Smooth muscle cell (in vitro differentiated cells): ENCODE measurements at regions not wholly inside any gene's neighbourhood (a gene's known extent, or its start where the extent isn't known, plus 50 kb on each side); places are given as distances from the start of the nearest gene placed in this dataset.

Source experiments
- DNase-seq: peaks from one replicate; lab custom pipeline; 2025; ENCODE audit not compliant: unreplicated experiment; lab: John Stamatoyannopoulos, UW
- H2AFZ ChIP-seq: fragments of 200-600 bp; sonication (generic); 2 replicates; pipeline ENCODE4 v1.6.0; 2016; ENCODE audit warnings: antibody characterized with exemption, low read depth, mild to moderate bottlenecking
- H3F3A ChIP-seq: fragments of 200-600 bp; sonication (generic); 2 replicates; pipeline ENCODE4 v1.6.0; 2017; ENCODE audit warnings: antibody characterized with exemption, low read depth
- H3K27ac ChIP-seq: fragments of 200-600 bp; sonication (generic); 2 replicates; pipeline ENCODE4 v1.5.1; 2016; ENCODE audit warnings: low read depth, mild to moderate bottlenecking
- H3K27me3 ChIP-seq: fragments of 200-600 bp; sonication (generic); 2 replicates; pipeline ENCODE4 v1.6.1; 2016; ENCODE audit warnings: low read depth, mild to moderate bottlenecking
- H3K36me3 ChIP-seq: fragments of 200-600 bp; sonication (generic); 2 replicates; pipeline ENCODE4 v1.5.1; 2016; ENCODE audit warnings: low read depth
- H3K4me1 ChIP-seq: fragments of 200-600 bp; sonication (generic); 2 replicates; pipeline ENCODE4 v1.5.1; 2016; ENCODE audit warnings: low read depth
- H3K4me2 ChIP-seq: fragments of 200-600 bp; sonication (generic); 2 replicates; pipeline ENCODE4 v1.6.0; 2016; ENCODE audit warnings: mild to moderate bottlenecking
- H3K4me3 ChIP-seq: fragments of 200-600 bp; sonication (generic); 2 replicates; pipeline ENCODE4 v1.5.1; 2016; ENCODE audit warnings: mild to moderate bottlenecking
- H3K79me2 ChIP-seq: fragments of 200-600 bp; sonication (generic); 2 replicates; pipeline ENCODE4 v1.6.0; 2016; ENCODE audit warnings: low read depth, mild to moderate bottlenecking
- H3K9ac ChIP-seq: fragments of 200-600 bp; sonication (generic); 2 replicates; pipeline ENCODE4 v1.6.0; 2016; ENCODE audit warnings: low read depth
- H3K9me3 ChIP-seq: fragments of 200-600 bp; sonication (generic); replicated peaks from 2 replicates; pipeline ENCODE4 v1.5.1; 2016; ENCODE audit warnings: low read depth
- H4K20me1 ChIP-seq: fragments of 200-600 bp; sonication (generic); 2 replicates; pipeline ENCODE4 v1.6.0; 2016; ENCODE audit warnings: low read depth
- CTCF ChIP-seq: fragments of 200-600 bp; sonication (generic); IDR thresholded peaks from 2 replicates; pipeline ENCODE4 v1.5.1; 2017; ENCODE audit warnings: borderline replicate concordance, mild to moderate bottlenecking, antibody characterized with exemption; ENCODE audit not compliant: insufficient read depth, poor library complexity, severe bottlenecking
- whole genome bisulfite sequencing: methylation state at CpG from one replicate; pipeline ENCODE4 v1.1.7; 2016; ENCODE audit warnings: low lambda C conversion rate; 5-methylcytosine and 5-hydroxymethylcytosine counted together

GRCh38 chr15:25501828-25502446 is 63.1 kb upstream of the UBE3A start:
- no peak for DNase-seq
- Histone ChIP-seq H3K4me3 (no peak overlapping the region), H3K9me3 (no peaks in the 10 kb centered on the region)

GRCh38 chr15:25498835-25499234 is 60.0 kb upstream of the UBE3A start:
- H3K4me3 ChIP-seq, result no peak overlapping the region
- H3F3A ChIP-seq, result no peaks in the 10 kb centered on the region
- no peaks in the 10 kb centered on the region for H3K4me1 ChIP-seq
- 96% methylated on average over 5 of the region's 5 CpGs for WGBS
- no peaks in the 10 kb centered on the region for H3K27me3 ChIP-seq
- H3K9me3 ChIP-seq, result no peaks in the 10 kb centered on the region
- no peak overlapping the region for H3K4me2 ChIP-seq
- H4K20me1 ChIP-seq, result no peaks in the 10 kb centered on the region
- H3K27ac ChIP-seq, result no peak overlapping the region
- H2AFZ ChIP-seq, result no peak overlapping the region
- TF ChIP-seq CTCF, result no peak
- no peaks in the 10 kb centered on the region for H3K36me3 ChIP-seq
- no peak overlapping the region for H3K9ac ChIP-seq
- DNase-seq, result no peak
- H3K79me2 ChIP-seq, result no peaks in the 10 kb centered on the region

More at GRCh38 chr15:25501828-25502446, 63.1 kb upstream of the UBE3A start:
- H3K79me2 ChIP-seq, result no peaks in the 10 kb centered on the region
- no peaks in the 10 kb centered on the region for H4K20me1 ChIP-seq
- TF ChIP-seq CTCF, result peak; percentile 72
- H3F3A ChIP-seq, result no peaks in the 10 kb centered on the region
- H3K36me3 ChIP-seq, result no peaks in the 10 kb centered on the region
- no peak overlapping the region for H3K27ac ChIP-seq
- H3K4me1 ChIP-seq, result no peaks in the 10 kb centered on the region
- no peak overlapping the region for H3K4me2 ChIP-seq
- 31% methylated on average over 5 of the region's 5 CpGs for WGBS
- H3K27me3 ChIP-seq, result no peaks in the 10 kb centered on the region
- no peak overlapping the region for H2AFZ ChIP-seq
- no peak overlapping the region for H3K9ac ChIP-seq

- H3K27ac ChIP-seq, result no peak overlapping the region
- TF ChIP-seq CTCF, result no peak
- H3K79me2 ChIP-seq, result no peaks in the 10 kb centered on the region
- no peak overlapping the region for H3K4me2 ChIP-seq
- no peak overlapping the region for H3K9ac ChIP-seq
- DNase-seq, result no peak
- H3K4me3 ChIP-seq, result no peak overlapping the region
- H3K36me3 ChIP-seq, result no peaks in the 10 kb centered on the region
- H2AFZ ChIP-seq, result no peak overlapping the region
- WGBS, result 75% methylated on average over 3 of the region's 3 CpGs
- no peaks in the 10 kb centered on the region for H3K4me1 ChIP-seq
- H3F3A ChIP-seq, result no peaks in the 10 kb centered on the region
- H4K20me1 ChIP-seq, result no peaks in the 10 kb centered on the region
- H3K9me3 ChIP-seq, result no peaks in the 10 kb centered on the region
- H3K27me3 ChIP-seq, result no peaks in the 10 kb centered on the region
Observed at GRCh38 chr15:25497934-25498333, 59.1 kb upstream of the UBE3A start.

GRCh38 chr15:25493823-25494526 is 55.2 kb upstream of the UBE3A start:
- H3F3A ChIP-seq, result no peaks in the 10 kb centered on the region
- TF ChIP-seq CTCF, result no peak
- no peaks in the 10 kb centered on the region for H3K79me2 ChIP-seq
- no peak overlapping the region for H3K9ac ChIP-seq
- no peaks in the 10 kb centered on the region for H3K36me3 ChIP-seq
- H3K27me3 ChIP-seq, result no peaks in the 10 kb centered on the region
- H4K20me1 ChIP-seq, result no peaks in the 10 kb centered on the region
- no peak overlapping the region for H3K4me2 ChIP-seq
- 83% methylated on average over 2 of the region's 2 CpGs for WGBS
- DNase-seq, result no peak
- no peak overlapping the region for H3K4me3 ChIP-seq
- H3K9me3 ChIP-seq, result peaks cover 4% of the 10 kb centered on the region
- H3K27ac ChIP-seq, result no peak overlapping the region
- no peak overlapping the region for H2AFZ ChIP-seq
- H3K4me1 ChIP-seq, result no peaks in the 10 kb centered on the region
